K562 (cell line): ENCODE measurements at regions not wholly inside any gene's neighbourhood (a gene's known extent, or its start where the extent isn't known, plus 50 kb on each side); places are given as distances from the start of the nearest gene placed in this dataset.

Source experiments
- ATAC-seq: fragments of 200-7000 bp; cut with Tn5 transposase; 3 replicates; pipeline ENCODE4 v1.9.1; 2020; ENCODE audit warnings: moderate library complexity
- BruUV-seq: library from RNA; stranded (reverse); fragments of 400-500 nt; replicated peaks from 2 replicates; lab custom pipeline; 2021; lab: Mats Ljungman, UMichigan
- CTCF ChIA-PET: fragments of 300-600 bp; formaldehyde crosslinking; extraction: SDS; loops from one replicate; lab custom pipeline; 2021; ENCODE audit warnings: low intra/inter-chr PET ratio; lab: Yijun Ruan, JAX
- POLR2A ChIA-PET: fragments of 300-600, 350-650 bp; sonication (Branson Sonifier 250); formaldehyde crosslinking; extraction: SDS; loops from one replicate; lab custom pipeline; 2021; ENCODE audit warnings: antibody characterized with exemption, inconsistent platforms; lab: Yijun Ruan, JAX
- DNase-seq, 4 experiments: peaks; one replicate each; pipeline versions ENCODE4 v3.0.0 to v3.0.0-alpha.2; 2011 to 2018; ENCODE audit warnings: low spot score in 3 of 4, mixed read lengths in 3 of 4; ENCODE audit errors: extremely low read depth in 1 of 4
- FAIRE-seq: peaks from 2 replicates; lab custom pipeline; 2011; peaks lifted over from hg19 to GRCh38; lab: Jason Lieb, UNC
- H2AFZ ChIP-seq: 2 replicates; pipeline ENCODE4 v1.6.0; 2011; ENCODE audit warnings: low read depth, low read length, control low read depth, inconsistent platforms
- H3K27ac ChIP-seq: fragments of 200-600 bp; 3 replicates; pipeline ENCODE4 v1.8.0; 2011; ENCODE audit warnings: low read depth, mild to moderate bottlenecking, control low read depth, inconsistent platforms, low read length, moderate library complexity, mixed read lengths; ENCODE audit errors: extremely low read depth
- H3K27me3 ChIP-seq, 2 experiments: fragments of 300-600 bp in 1 of 2; 2 replicates in 1 of 2; 3 replicates in 1 of 2; pipeline versions ENCODE4 v1.6.0 to v1.8.0; 2011; ENCODE audit warnings: inconsistent platforms in 2 of 2, low read length in 2 of 2, mild to moderate bottlenecking in 1 of 2, mixed read lengths in 1 of 2, moderate library complexity in 1 of 2; ENCODE audit not compliant: control insufficient read depth in 2 of 2, insufficient read depth in 2 of 2
- H3K36me3 ChIP-seq: fragments of 300-600 bp; 3 replicates; pipeline ENCODE4 v1.8.0; 2011; ENCODE audit warnings: mild to moderate bottlenecking, low read length, inconsistent platforms; ENCODE audit not compliant: control insufficient read depth, insufficient read depth
- H3K4me1 ChIP-seq, 2 experiments: fragments of 200-600 bp in 1 of 2; replicated peaks in 1 of 2; 2 replicates in 1 of 2; 3 replicates in 1 of 2; pipeline versions ENCODE4 v1.5.1 to v1.8.0; 2011; ENCODE audit warnings: inconsistent platforms in 2 of 2, low read length in 2 of 2, mild to moderate bottlenecking in 1 of 2, mixed read lengths in 1 of 2, moderate library complexity in 1 of 2; ENCODE audit not compliant: control insufficient read depth in 2 of 2, insufficient read depth in 2 of 2
- H3K4me2 ChIP-seq: 2 replicates; pipeline ENCODE4 v1.6.1; 2011; ENCODE audit warnings: low read length, control low read depth, inconsistent platforms, mixed read lengths; ENCODE audit not compliant: insufficient read depth
- H3K4me3 ChIP-seq: fragments of 200-600 bp; sonication (generic), shearing (Covaris generic); 2 replicates; pipeline ENCODE4 v1.5.1; 2016; ENCODE audit warnings: control low read depth, inconsistent platforms
- H3K79me2 ChIP-seq: fragments of 200-600 bp; 3 replicates; pipeline ENCODE4 v1.8.0; 2011; ENCODE audit warnings: low read length, inconsistent platforms; ENCODE audit not compliant: control insufficient read depth, insufficient read depth
- H3K9ac ChIP-seq, 2 experiments: 2 replicates each; pipeline versions ENCODE4 v1.6.0 to v1.6.1; 2011; ENCODE audit warnings: low read depth in 2 of 2, low read length in 2 of 2, control low read depth in 1 of 2, inconsistent platforms in 1 of 2, mild to moderate bottlenecking in 1 of 2, mixed read lengths in 1 of 2; ENCODE audit not compliant: insufficient read depth in 1 of 2
- H3K9me1 ChIP-seq: one replicate; pipeline ENCODE4 v1.6.0; 2011; ENCODE audit warnings: inconsistent platforms, mild to moderate bottlenecking, low read length, moderate library complexity; ENCODE audit not compliant: control insufficient read depth, insufficient read depth
- H3K9me3 ChIP-seq: replicated peaks from 2 replicates; pipeline ENCODE4 v1.5.1; 2011; ENCODE audit warnings: low read depth, low read length, inconsistent platforms; ENCODE audit not compliant: control insufficient read depth, insufficient read depth
- H4K20me1 ChIP-seq: replicated peaks from 2 replicates; pipeline ENCODE4 v1.6.1; 2011; ENCODE audit warnings: low read length, inconsistent platforms, mixed read lengths; ENCODE audit not compliant: control insufficient read depth, insufficient read depth
- AFF1 ChIP-seq, 2 experiments: fragments of 450-650 bp; IDR thresholded peaks; 2 replicates each; pipeline ENCODE4 v1.6.1; 2018; ENCODE audit warnings: mild to moderate bottlenecking in 2 of 2, low read depth in 1 of 2; ENCODE audit not compliant: partially characterized antibody in 2 of 2
- ATF3 ChIP-seq, 2 experiments: fragments of 450-650 bp in 1 of 2; sonication (generic) in 1 of 2; formaldehyde crosslinking in 1 of 2; IDR thresholded peaks in 1 of 2; conservative IDR thresholded peaks in 1 of 2; 2 replicates each; pipeline versions ENCODE4 v1.6.1 to v1.8.1; 2016 to 2023; ENCODE audit warnings: mild to moderate bottlenecking in 2 of 2, moderate library complexity in 2 of 2, inconsistent platforms in 1 of 2, missing genetic modification reagents in 1 of 2
- MAX ChIP-seq: sonication (generic); formaldehyde crosslinking; IDR thresholded peaks from 2 replicates; pipeline ENCODE4 v1.9.0; 2022; ENCODE audit warnings: mild to moderate bottlenecking, missing genetic modification reagents
- STAT5A ChIP-seq: IDR thresholded peaks from 2 replicates; pipeline ENCODE4 v1.6.1; 2012; ENCODE audit warnings: low read length, inconsistent platforms, borderline replicate concordance
- TAL1 ChIP-seq: fragments of 450-650 bp; IDR thresholded peaks from 2 replicates; pipeline ENCODE4 v1.6.1; 2016; ENCODE audit warnings: mild to moderate bottlenecking
- TGIF2 ChIP-seq: sonication (generic); formaldehyde crosslinking; IDR thresholded peaks from 2 replicates; pipeline ENCODE4 v1.8.1; 2022; ENCODE audit warnings: mild to moderate bottlenecking, missing genetic modification reagents, moderate library complexity
- ZBTB5 ChIP-seq: fragments of 450-650 bp; IDR thresholded peaks from 2 replicates; pipeline ENCODE4 v1.6.1; 2017; ENCODE audit warnings: antibody characterized with exemption
- ZNF23 ChIP-seq: fragments of 250-450 bp; sonication (Bioruptor Pico); IDR thresholded peaks from 2 replicates; pipeline ENCODE4 v1.4.0; 2020; ENCODE audit warnings: mild to moderate bottlenecking
- ZNF449 ChIP-seq: fragments of 250-450 bp; sonication (Bioruptor Pico); IDR thresholded peaks from 2 replicates; pipeline ENCODE4 v1.8.0; 2022; ENCODE audit warnings: moderate library complexity, mild to moderate bottlenecking, inconsistent platforms
- WGBS: fragments of 100-300 bp; shearing (Covaris generic); methylation state at CpG from one replicate; pipeline ENCODE4 v1.1.6; 2016; ENCODE audit warnings: low coverage, mixed read lengths; ENCODE audit not compliant: insufficient coverage; ENCODE audit errors: missing lambda C conversion rate; 5-methylcytosine and 5-hydroxymethylcytosine counted together
- in situ Hi-C: fragments of 300-500 bp; cut with MboI; formaldehyde crosslinking; loops from 4 replicates; pipeline ENCODE4 v1.15.0; 2018; ENCODE audit warnings: inconsistent platforms, mixed read lengths
- intact Hi-C: fragments of 100-400 bp; cut with micrococcal nuclease; formaldehyde crosslinking; loops from 2 replicates; pipeline ENCODE4 v1.14.2; 2022
- TF ChIP-seq, protein P1 (sequence below): sonication (generic); IDR thresholded peaks from 2 replicates; pipeline ENCODE4 v1.6.1; 2016
- TF ChIP-seq, protein P2 (sequence below): fragments of 250-450 bp; sonication (Bioruptor Pico); IDR thresholded peaks from 2 replicates; pipeline ENCODE4 v1.6.1; 2021; ENCODE audit warnings: mild to moderate bottlenecking

GRCh38 chr7:24346129-24346528 is 62.1 kb downstream of the NPY start:
- Histone ChIP-seq H3K4me3 (no peak overlapping the region), H3K9me1 (no peaks in the 10 kb centered on the region), H3K9ac (no peak overlapping the region), H3K36me3 (no peaks in the 10 kb centered on the region), H3K4me1 (no peaks in the 10 kb centered on the region), H4K20me1 (no peaks in the 10 kb centered on the region), H2AFZ (no peak overlapping the region), H3K27ac (no peak overlapping the region), H3K27me3 (peaks cover 0 to 2% of the 10 kb centered on the region in 2 experiments; a peak in 1 of 5 replicates), H3K9me3 (no peaks in the 10 kb centered on the region), H3K4me2 (no peak overlapping the region), H3K79me2 (no peaks in the 10 kb centered on the region)
- FAIRE-seq (no peak), ATAC-seq (no peak), DNase-seq (no peak)
- CTCF ChIA-PET = interaction anchor here (0.8 kb wide), 1 partner anchor 951 kb away, joined by 3 read pairs; no protein-coding TSS in a partner anchor
- in situ Hi-C loops = no loop called here
- intact Hi-C loops = no loop called here
- POLR2A ChIA-PET = interaction anchor here (0.6 to 1.4 kb wide), 2 partner anchors 10 to 375 kb away, joined by 3 read pairs; no protein-coding TSS in a partner anchor
- TF ChIP-seq, protein P1, sequence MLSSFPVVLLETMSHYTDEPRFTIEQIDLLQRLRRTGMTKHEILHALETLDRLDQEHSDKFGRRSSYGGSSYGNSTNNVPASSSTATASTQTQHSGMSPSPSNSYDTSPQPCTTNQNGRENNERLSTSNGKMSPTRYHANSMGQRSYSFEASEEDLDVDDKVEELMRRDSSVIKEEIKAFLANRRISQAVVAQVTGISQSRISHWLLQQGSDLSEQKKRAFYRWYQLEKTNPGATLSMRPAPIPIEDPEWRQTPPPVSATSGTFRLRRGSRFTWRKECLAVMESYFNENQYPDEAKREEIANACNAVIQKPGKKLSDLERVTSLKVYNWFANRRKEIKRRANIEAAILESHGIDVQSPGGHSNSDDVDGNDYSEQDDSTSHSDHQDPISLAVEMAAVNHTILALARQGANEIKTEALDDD = no peak
- TF ChIP-seq MAX (CRISPR knock-in tag) (no peak), ZNF23 (CRISPR knock-in tag) (no peak), TGIF2 (no peak), STAT5A (no peak), AFF1 (IDR thresholded peaks at IDR 0.05; ENCODE audit: low read depth in 1 of 2, partially characterized antibody in 2 of 2) (no peak), TAL1 (no peak), ATF3 (IDR thresholded peaks at IDR 0.05) (no peak), ATF3 (CRISPR knock-in tag; conservative IDR thresholded peaks at IDR 0.05) (no peak), ZBTB5 (no peak), ZNF449 (no peak)
- TF ChIP-seq, protein P2, sequence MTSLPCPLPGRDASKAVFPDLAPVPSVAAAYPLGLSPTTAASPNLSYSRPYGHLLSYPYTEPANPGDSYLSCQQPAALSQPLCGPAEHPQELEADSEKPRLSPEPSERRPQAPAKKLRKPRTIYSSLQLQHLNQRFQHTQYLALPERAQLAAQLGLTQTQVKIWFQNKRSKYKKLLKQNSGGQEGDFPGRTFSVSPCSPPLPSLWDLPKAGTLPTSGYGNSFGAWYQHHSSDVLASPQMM (CRISPR knock-in tag) = no peak
- BruUV-seq = no TSS peak
- 0% methylated on average over 5 of the region's 5 CpGs for WGBS
